Activated CD8-positive, alpha-beta T cell treated with anti-CD3 and anti-CD28 coated beads for 36 hours (primary cell): ENCODE measurements at regions not wholly inside any gene's neighbourhood (a gene's known extent, or its start where the extent isn't known, plus 50 kb on each side); places are given as distances from the start of the nearest gene placed in this dataset.

Source experiments
- ATAC-seq: fragments of 200-7000 bp; cut with Tn5 transposase; one replicate; pipeline ENCODE4 v1.10.0; 2021; ENCODE audit warnings: mild to moderate bottlenecking, moderate library complexity
- CTCF ChIA-PET: fragments of 350-600 bp; sonication (Branson Sonifier 250); formaldehyde crosslinking; loops from one replicate; lab custom pipeline; 2021; ENCODE audit warnings: antibody characterized with exemption; lab: Charles Lee
- POLR2A ChIA-PET: fragments of 350-600 bp; sonication (Branson Sonifier 250); formaldehyde crosslinking; loops from one replicate; lab custom pipeline; 2021; ENCODE audit warnings: antibody characterized with exemption; lab: Charles Lee
- DNase-seq: peaks from one replicate; pipeline ENCODE4 v3.0.0-alpha.2; 2020
- H3K27ac Mint-ChIP-seq: one replicate; pipeline ENCODE4 v1.8.0; 2021; ENCODE audit warnings: mild to moderate bottlenecking, mixed read lengths
- H3K27me3 Mint-ChIP-seq: one replicate; pipeline ENCODE4 v1.8.0; 2021; ENCODE audit warnings: mixed read lengths
- H3K36me3 Mint-ChIP-seq: one replicate; pipeline ENCODE4 v1.8.0; 2021; ENCODE audit warnings: low read depth, mixed read lengths
- H3K4me1 Mint-ChIP-seq: one replicate; pipeline ENCODE4 v1.8.0; 2021; ENCODE audit warnings: low read depth, mixed read lengths
- H3K4me3 Mint-ChIP-seq: one replicate; pipeline ENCODE4 v1.8.0; 2021; ENCODE audit warnings: mild to moderate bottlenecking, moderate library complexity, mixed read lengths
- H3K9me3 Mint-ChIP-seq: one replicate; pipeline ENCODE4 v1.8.0; 2021; ENCODE audit warnings: mixed read lengths
- CTCF ChIP-seq: fragments of 200-600 bp; IDR thresholded peaks from one replicate; pipeline ENCODE4 v1.8.0; 2022; ENCODE audit warnings: antibody characterized with exemption, mild to moderate bottlenecking
- intact Hi-C: fragments of 100-400 bp; cut with micrococcal nuclease; formaldehyde crosslinking; loops from one replicate; pipeline ENCODE4 v1.10.0; 2022

- Mint-ChIP-seq H3K4me1 (no peaks in the 10 kb centered on the region), H3K4me3 (no peak overlapping the region)
- intact Hi-C loops, result no loop called here
These were observed 398.6 kb downstream of the TBL1XR1 start for GRCh38 chr3:176798680-176799079.

GRCh38 chr3:176796371-176796770 lies 400.9 kb downstream of the TBL1XR1 start:
- peaks cover 13% of the 10 kb centered on the region for H3K27me3 Mint-ChIP-seq
- POLR2A ChIA-PET, result interaction anchor here (0.7 kb wide), 1 partner anchor 829 kb away, joined by 3 read pairs; no protein-coding TSS in a partner anchor
- intact Hi-C loops, result no loop called here

More at GRCh38 chr3:176798680-176799079, 398.6 kb downstream of the TBL1XR1 start:
- no peak for DNase-seq
- ATAC-seq, result no peak
- CTCF ChIA-PET, result no interaction called here
- H3K36me3 Mint-ChIP-seq, result no peaks in the 10 kb centered on the region
- no peak for TF ChIP-seq CTCF
- H3K9me3 Mint-ChIP-seq, result no peaks in the 10 kb centered on the region
- H3K27ac Mint-ChIP-seq, result no peak overlapping the region
- POLR2A ChIA-PET, result no interaction called here
- peaks cover 12% of the 10 kb centered on the region for H3K27me3 Mint-ChIP-seq

GRCh38 chr3:176795891-176796290 lies 401.4 kb downstream of the TBL1XR1 start:
- Mint-ChIP-seq H3K9me3 (no peaks in the 10 kb centered on the region), H3K27ac (no peak overlapping the region), H3K4me1 (no peaks in the 10 kb centered on the region), H3K27me3 (peaks cover 13% of the 10 kb centered on the region), H3K36me3 (no peaks in the 10 kb centered on the region), H3K4me3 (no peak overlapping the region)
- CTCF ChIA-PET, result no interaction called here
- ATAC-seq, result no peak
- POLR2A ChIA-PET, result interaction anchor here (0.7 kb wide), 1 partner anchor 829 kb away, joined by 3 read pairs; no protein-coding TSS in a partner anchor
- intact Hi-C loops, result no loop called here
- DNase-seq, result no peak
- TF ChIP-seq CTCF, result no peak

More at GRCh38 chr3:176796371-176796770, 400.9 kb downstream of the TBL1XR1 start:
- no peak for DNase-seq
- Mint-ChIP-seq H3K27ac (no peak overlapping the region), H3K4me3 (no peak overlapping the region), H3K4me1 (no peaks in the 10 kb centered on the region), H3K9me3 (no peaks in the 10 kb centered on the region), H3K36me3 (no peaks in the 10 kb centered on the region)
- CTCF ChIA-PET, result no interaction called here
- no peak for ATAC-seq
- no peak for TF ChIP-seq CTCF

GRCh38 chr3:176794406-176794805 lies 402.9 kb downstream of the TBL1XR1 start:
- no peaks in the 10 kb centered on the region for H3K4me1 Mint-ChIP-seq
- intact Hi-C loops, result no loop called here
- ChIA-PET POLR2A (no interaction called here), CTCF (no interaction called here)
- peaks cover 10% of the 10 kb centered on the region for H3K27me3 Mint-ChIP-seq
- no peaks in the 10 kb centered on the region for H3K36me3 Mint-ChIP-seq
- DNase-seq (no peak), ATAC-seq (no peak)
- no peak for TF ChIP-seq CTCF
- H3K4me3 Mint-ChIP-seq, result no peak overlapping the region
- no peak overlapping the region for H3K27ac Mint-ChIP-seq
- H3K9me3 Mint-ChIP-seq, result no peaks in the 10 kb centered on the region

GRCh38 chr3:176789947-176790346 lies 407.3 kb downstream of the TBL1XR1 start:
- ChIA-PET POLR2A (no interaction called here), CTCF (no interaction called here)
- DNase-seq, result no peak
- no peak for ATAC-seq
- Mint-ChIP-seq H3K4me1 (no peaks in the 10 kb centered on the region), H3K27me3 (peaks cover 6% of the 10 kb centered on the region), H3K9me3 (no peaks in the 10 kb centered on the region), H3K4me3 (no peak overlapping the region), H3K27ac (no peak overlapping the region), H3K36me3 (no peaks in the 10 kb centered on the region)
- intact Hi-C loops, result no loop called here
- no peak for TF ChIP-seq CTCF
